ENCODE measurements at regions not wholly inside any gene's neighbourhood (a gene's known extent, or its start where the extent isn't known, plus 50 kb on each side); places are given as distances from the start of the nearest gene placed in this dataset.
"Not testable (repeated sequence)": the region's sequence is repeated elsewhere in the genome, so short reads cannot be mapped to it uniquely, and the experiment has no call there.

- DNase-seq, result no peak
Observed at GRCh38 chr2:16962505-16962904, 296.9 kb upstream of the CYRIA start.

GRCh38 chr2:16960579-16960978, 294.9 kb upstream of the CYRIA start:
- no peak for DNase-seq

- no peak for DNase-seq
Observed at GRCh38 chr2:16958266-16958665, 292.6 kb upstream of the CYRIA start.

- DNase-seq, result no peak
Observed at GRCh38 chr2:16952805-16953204, 287.2 kb upstream of the CYRIA start.

GRCh38 chr2:16952368-16952767, 286.7 kb upstream of the CYRIA start:
- no peak for DNase-seq

- no peak for DNase-seq
Observed at GRCh38 chr2:16950436-16950835, 284.8 kb upstream of the CYRIA start.

GRCh38 chr2:16948710-16949109, 283.1 kb upstream of the CYRIA start:
- DNase-seq, result no peak

GRCh38 chr2:16948053-16948452, 282.4 kb upstream of the CYRIA start:
- peak; percentile 14 for DNase-seq

- DNase-seq, result no peak
Observed at GRCh38 chr2:16943279-16943958, 277.8 kb upstream of the CYRIA start.

- no peak for DNase-seq
Observed at GRCh38 chr2:16940214-16940613, 274.6 kb upstream of the CYRIA start.

- no peak for DNase-seq
Observed at GRCh38 chr2:16939771-16940170, 274.1 kb upstream of the CYRIA start.

- no peak for DNase-seq
Observed at GRCh38 chr2:16933355-16933754, 267.7 kb upstream of the CYRIA start.

- no peak for DNase-seq
Observed at GRCh38 chr2:16932826-16933225, 267.2 kb upstream of the CYRIA start.

- no peak for DNase-seq
Observed at GRCh38 chr2:16931441-16931840, 265.8 kb upstream of the CYRIA start.

GRCh38 chr2:16927398-16927797, 261.8 kb upstream of the CYRIA start:
- no peak for DNase-seq

GRCh38 chr2:16925145-16925544, 259.5 kb upstream of the CYRIA start:
- no peak for DNase-seq

- not testable (repeated sequence) for DNase-seq
Observed at GRCh38 chr2:16915341-16915755, 249.7 kb upstream of the CYRIA start.

- DNase-seq, result no peak
Observed at GRCh38 chr2:16911746-16912145, 246.1 kb upstream of the CYRIA start.

- no peak for DNase-seq
Observed at GRCh38 chr2:16908656-16909055, 243.0 kb upstream of the CYRIA start.

- DNase-seq, result no peak
Observed at GRCh38 chr2:16907645-16908282, 242.1 kb upstream of the CYRIA start.

- not testable (repeated sequence) for DNase-seq
Observed at GRCh38 chr2:16905325-16905724, 239.7 kb upstream of the CYRIA start.

- DNase-seq, result no peak
Observed at GRCh38 chr2:16900405-16901025, 234.9 kb upstream of the CYRIA start.

GRCh38 chr2:16899958-16900357, 234.3 kb upstream of the CYRIA start:
- no peak for DNase-seq

- DNase-seq, result no peak
Observed at GRCh38 chr2:16890081-16890480, 224.4 kb upstream of the CYRIA start.

All from right kidney (tissue), 1 donor.